ENCODE measurements at regions not wholly inside any gene's neighbourhood (a gene's known extent, or its start where the extent isn't known, plus 50 kb on each side); places are given as distances from the start of the nearest gene placed in this dataset.

- Histone ChIP-seq H3K4me1 (no peaks in the 10 kb centered on the region), H3K4me3 (no peak overlapping the region), H3K9me3 (no peaks in the 10 kb centered on the region), H3K4me2 (no peak overlapping the region), H3K27ac (no peak overlapping the region)
- ChIA-PET CTCF (interaction anchor here (0.6 to 0.9 kb wide), 2 partner anchors 12 to 148 kb away, joined by 3 read pairs; no protein-coding TSS in a partner anchor), POLR2A (no interaction called here)
- DNase-seq (ENCODE audit: low read depth in 1 of 2, low spot score in 1 of 2): no peak
- 44% methylated on average over 2 of the region's 2 CpGs for WGBS (ENCODE audit: missing lambda C conversion rate)
- TF ChIP-seq MYC (IDR thresholded peaks at IDR 0.05; ENCODE audit: borderline replicate concordance, low read length) (no peak), HOXB5 (CRISPR knock-in tag; IDR thresholded peaks at IDR 0.05) (no peak), HEYL (CRISPR knock-in tag; IDR thresholded peaks at IDR 0.05) (no peak), EHF (CRISPR knock-in tag; IDR thresholded peaks at IDR 0.05) (no peak), HOXA7 (CRISPR knock-in tag; IDR thresholded peaks at IDR 0.05) (no peak), BHLHE40 (IDR thresholded peaks at IDR 0.05; ENCODE audit: low read depth, low read length) (no peak), CTCF (IDR thresholded peaks at IDR 0.05) (no peak), ELK1 (IDR thresholded peaks at IDR 0.05; ENCODE audit: low read depth, low read length) (no peak), BCL3 (IDR thresholded peaks at IDR 0.05) (no peak)
- no peak for ATAC-seq
- no peak for FAIRE-seq
Measured at GRCh38 chr17:70906808-70907207, 737.5 kb downstream of the KCNJ2 start.

- Histone ChIP-seq H3K27ac (no peak overlapping the region), H3K4me2 (no peak overlapping the region), H3K4me1 (no peaks in the 10 kb centered on the region), H3K9me3 (peaks cover 3% of the 10 kb centered on the region; the same call in 1 of the 3 replicates), H3K4me3 (no peak overlapping the region)
- DNase-seq (ENCODE audit: low read depth in 1 of 2, low spot score in 1 of 2) (no peak), ATAC-seq (no peak), FAIRE-seq (no peak)
- TF ChIP-seq PHF8 (IDR thresholded peaks at IDR 0.05; ENCODE audit: borderline replicate concordance, low read depth) (no peak), BCL3 (IDR thresholded peaks at IDR 0.05) (no peak), HDAC2 (IDR thresholded peaks at IDR 0.05) (no peak), RAD21 (conservative IDR thresholded peaks at IDR 0.05 in 1 of 2, IDR thresholded peaks at IDR 0.05 in 1 of 2) (no peak), TP53 (CRISPR knock-in tag; IDR thresholded peaks at IDR 0.05) (no peak), PBX3 (IDR thresholded peaks at IDR 0.05) (no peak), MAZ (IDR thresholded peaks at IDR 0.05; ENCODE audit: borderline replicate concordance, low read depth, low read length) (no peak), NFE2L2 (conservative IDR thresholded peaks at IDR 0.05; ENCODE audit: low read length) (no peak)
- WGBS (ENCODE audit: missing lambda C conversion rate): 20% methylated on average over 4 of the region's 4 CpGs
- POLR2A ChIA-PET: no interaction called here
- CTCF ChIA-PET: no interaction called here
Measured at GRCh38 chr17:70912716-70913485, 743.6 kb downstream of the KCNJ2 start.
